ENCODE measurements at regions not wholly inside any gene's neighbourhood (a gene's known extent, or its start where the extent isn't known, plus 50 kb on each side); places are given as distances from the start of the nearest gene placed in this dataset.

DNA sequence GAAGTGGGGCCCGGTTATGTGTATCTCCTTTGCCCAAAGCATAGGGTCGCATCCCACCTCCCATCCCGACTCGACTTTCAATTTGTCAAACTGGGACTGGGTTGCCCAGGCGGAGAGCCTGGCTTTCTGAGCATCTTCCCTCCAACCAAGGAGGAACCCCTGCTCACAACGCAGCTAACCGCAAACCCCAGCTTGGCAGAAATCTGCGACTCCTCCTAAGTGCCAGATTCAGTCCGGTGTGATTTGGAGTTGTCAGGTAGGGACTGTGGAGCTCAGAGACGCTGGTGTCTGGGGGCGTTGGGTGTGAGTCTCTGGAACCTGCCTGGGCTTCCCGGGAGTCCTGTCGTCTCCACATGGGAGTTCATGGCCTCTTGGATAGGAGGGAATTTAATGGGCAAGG lies 1126.7 kb downstream of the AACS start:
- peaks cover 12% of the 10 kb centered on the region for H3K27me3 Mint-ChIP-seq
- peaks cover 10% of the 10 kb centered on the region for H3K9me3 Mint-ChIP-seq (ENCODE audit: low read depth)
- H3K4me1 Mint-ChIP-seq (ENCODE audit: low read depth), result no peaks in the 10 kb centered on the region
- H3K4me3 Mint-ChIP-seq, result no peak overlapping the region
- no peak overlapping the region for H3K27ac Mint-ChIP-seq
- no peaks in the 10 kb centered on the region for H3K36me3 Mint-ChIP-seq

DNA sequence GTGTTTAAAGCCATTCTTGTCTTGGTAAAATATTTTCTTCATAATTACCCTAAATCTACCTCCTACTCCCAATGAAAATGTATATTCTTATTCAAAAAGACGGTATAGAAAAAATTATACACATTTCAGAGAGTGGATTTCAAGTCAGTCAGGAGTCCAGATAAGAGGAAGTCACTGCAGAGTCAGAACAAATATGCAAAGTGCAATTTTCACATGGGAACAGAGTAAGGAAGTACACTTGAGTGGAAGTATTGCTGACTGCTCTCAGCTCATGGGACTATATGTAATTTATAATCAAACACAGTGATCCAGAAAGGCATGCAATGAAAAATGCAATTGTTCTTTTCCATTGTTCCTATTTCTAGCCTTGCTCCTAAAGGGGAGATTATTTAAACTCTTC lies 1128.0 kb downstream of the AACS start:
- H3K9me3 Mint-ChIP-seq (ENCODE audit: low read depth), result peaks cover 10% of the 10 kb centered on the region
- H3K36me3 Mint-ChIP-seq, result no peaks in the 10 kb centered on the region
- H3K27me3 Mint-ChIP-seq, result peaks cover 12% of the 10 kb centered on the region
- no peak overlapping the region for H3K27ac Mint-ChIP-seq
- no peak overlapping the region for H3K4me3 Mint-ChIP-seq
- no peaks in the 10 kb centered on the region for H3K4me1 Mint-ChIP-seq (ENCODE audit: low read depth)

DNA sequence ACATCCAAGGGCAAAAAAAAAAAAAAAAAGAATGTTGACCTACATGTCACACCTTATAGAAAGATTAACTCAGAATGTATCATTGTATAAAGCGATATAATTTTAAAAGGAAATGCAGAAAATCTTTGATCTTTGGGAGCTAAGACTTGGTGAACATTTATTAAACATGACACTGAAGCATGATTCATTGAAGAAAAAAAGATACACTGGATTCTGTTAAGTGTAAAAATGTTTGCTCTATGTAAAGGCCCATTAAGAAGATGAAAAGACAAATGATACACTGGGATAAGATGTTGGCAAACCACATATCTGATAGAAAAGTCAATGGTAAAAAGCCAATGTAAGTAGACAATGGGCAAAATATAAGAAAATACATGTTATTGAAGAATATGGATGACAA lies 1131.0 kb downstream of the AACS start:
- H3K4me1 Mint-ChIP-seq (ENCODE audit: low read depth), result no peaks in the 10 kb centered on the region
- no peak overlapping the region for H3K27ac Mint-ChIP-seq
- H3K36me3 Mint-ChIP-seq, result no peaks in the 10 kb centered on the region
- H3K9me3 Mint-ChIP-seq (ENCODE audit: low read depth), result peaks cover 10% of the 10 kb centered on the region
- H3K27me3 Mint-ChIP-seq, result peaks cover 4% of the 10 kb centered on the region
- no peak overlapping the region for H3K4me3 Mint-ChIP-seq

DNA sequence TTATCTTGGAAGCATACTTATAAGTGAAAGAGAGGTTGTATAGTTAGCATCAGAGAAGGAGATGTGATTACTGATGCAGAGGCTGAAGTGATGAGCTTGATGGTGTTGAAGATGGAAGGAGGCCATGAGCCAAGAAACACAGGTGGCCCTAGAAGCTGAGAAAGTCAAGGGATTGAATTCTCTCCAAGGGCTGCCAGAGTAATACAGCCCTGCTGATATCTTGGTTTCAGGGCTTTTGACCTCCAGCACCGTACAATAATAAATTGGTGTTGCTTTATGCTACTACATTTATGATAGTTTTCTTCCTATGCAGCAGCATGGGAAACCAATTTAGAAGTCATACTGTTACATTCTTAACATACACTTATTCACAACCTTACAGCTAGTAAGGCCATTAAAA lies 1133.3 kb downstream of the AACS start:
- H3K27ac Mint-ChIP-seq, result no peak overlapping the region
- no peaks in the 10 kb centered on the region for H3K36me3 Mint-ChIP-seq
- no peaks in the 10 kb centered on the region for H3K27me3 Mint-ChIP-seq

DNA sequence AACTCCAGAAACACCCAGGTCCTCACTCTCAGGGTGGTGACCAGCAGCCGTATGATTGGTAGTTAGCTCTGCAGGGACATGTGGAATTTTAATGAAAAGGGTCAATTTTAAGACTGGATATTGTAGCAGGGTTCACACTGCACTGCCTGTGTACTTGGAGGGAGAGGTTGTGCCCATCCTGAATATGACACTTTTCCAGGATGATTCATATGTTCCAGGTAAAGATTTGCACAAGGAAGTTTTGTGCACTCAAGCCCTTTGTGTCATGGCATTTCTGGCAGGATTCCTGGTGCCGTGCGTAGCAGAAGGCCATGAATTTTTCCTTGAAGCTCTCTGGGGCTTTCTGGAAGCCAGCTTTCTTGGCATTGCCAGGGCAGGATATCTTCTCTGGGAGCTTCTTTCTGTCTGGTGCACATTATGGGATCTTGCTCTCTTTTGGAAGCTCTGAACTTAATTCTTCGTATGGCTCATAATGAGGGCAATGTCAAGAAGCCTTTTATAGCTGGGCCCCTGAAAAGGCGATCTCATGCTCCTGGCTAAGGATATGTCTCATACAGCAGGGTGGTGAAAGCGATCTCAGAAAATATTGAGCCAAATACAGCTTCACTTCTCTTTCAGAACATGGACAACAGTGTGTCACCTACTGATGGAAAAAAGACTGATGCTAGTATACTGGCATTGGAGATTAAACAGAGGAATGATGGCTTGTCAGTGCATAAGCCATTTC lies 1133.9 kb downstream of the AACS start:
- H3K27ac Mint-ChIP-seq, result no peak overlapping the region
- H3K27me3 Mint-ChIP-seq, result no peaks in the 10 kb centered on the region
- peaks cover 6% of the 10 kb centered on the region for H3K9me3 Mint-ChIP-seq (ENCODE audit: low read depth)

More for the DNA sequence above, 1133.3 kb downstream of the AACS start:
- no peak overlapping the region for H3K4me3 Mint-ChIP-seq
- H3K9me3 Mint-ChIP-seq (ENCODE audit: low read depth), result peaks cover 9% of the 10 kb centered on the region
- H3K4me1 Mint-ChIP-seq (ENCODE audit: low read depth), result no peaks in the 10 kb centered on the region

DNA sequence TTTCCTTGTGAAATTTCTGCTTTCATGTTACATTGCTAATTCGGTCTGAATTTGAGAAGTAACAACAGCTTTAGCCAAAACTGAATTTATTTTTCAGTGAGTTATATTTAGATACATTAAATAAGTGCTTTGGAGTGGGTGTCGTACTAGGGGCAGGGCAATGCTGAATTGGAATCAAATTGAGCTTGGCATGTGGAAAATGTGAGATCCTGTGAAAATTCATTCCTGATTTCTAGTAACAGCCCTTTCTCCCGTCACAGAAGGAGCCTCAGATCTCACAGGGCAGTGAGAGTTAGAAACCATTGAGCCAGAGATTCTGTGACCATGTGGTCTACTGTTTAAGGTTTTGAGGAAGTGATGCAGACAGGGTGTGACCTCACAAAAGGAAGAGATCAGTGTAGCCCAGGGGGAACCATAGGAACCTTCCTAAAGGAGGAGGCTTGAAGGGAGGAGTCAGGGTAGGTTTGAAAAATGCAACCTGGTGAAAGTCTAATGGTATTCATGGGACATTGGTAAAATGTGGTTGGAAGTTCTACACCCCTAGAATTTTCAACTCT lies 1136.8 kb downstream of the AACS start:
- Mint-ChIP-seq H3K4me1 (ENCODE audit: low read depth) (no peaks in the 10 kb centered on the region), H3K36me3 (no peaks in the 10 kb centered on the region), H3K4me3 (no peak overlapping the region), H3K9me3 (ENCODE audit: low read depth) (no peaks in the 10 kb centered on the region), H3K27ac (no peak overlapping the region), H3K27me3 (no peaks in the 10 kb centered on the region)

More for the DNA sequence above, 1133.9 kb downstream of the AACS start:
- H3K4me3 Mint-ChIP-seq, result no peak overlapping the region
- no peaks in the 10 kb centered on the region for H3K4me1 Mint-ChIP-seq (ENCODE audit: low read depth)
- H3K36me3 Mint-ChIP-seq, result no peaks in the 10 kb centered on the region

DNA sequence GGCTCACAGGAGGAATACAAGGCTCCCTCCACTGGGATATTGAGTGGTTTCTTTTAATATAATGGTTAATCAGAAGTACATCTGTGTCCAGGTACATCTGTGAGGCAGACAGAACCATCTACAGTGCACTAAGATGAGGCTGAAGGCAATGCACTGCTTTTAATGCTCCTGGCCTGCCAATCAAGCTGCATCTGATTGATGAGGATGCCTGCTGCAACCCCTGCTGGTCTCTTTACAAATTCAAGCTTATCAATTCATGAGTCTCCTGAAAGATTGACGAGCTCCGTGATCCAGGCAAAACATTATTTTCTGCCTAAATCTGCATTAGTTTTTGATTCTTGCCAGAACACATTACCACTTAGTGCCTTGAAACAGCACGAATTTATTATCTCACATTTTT lies 1139.1 kb downstream of the AACS start:
- no peak overlapping the region for H3K4me3 Mint-ChIP-seq
- H3K4me1 Mint-ChIP-seq (ENCODE audit: low read depth), result no peaks in the 10 kb centered on the region
- no peaks in the 10 kb centered on the region for H3K27me3 Mint-ChIP-seq
- H3K9me3 Mint-ChIP-seq (ENCODE audit: low read depth), result no peaks in the 10 kb centered on the region
- H3K27ac Mint-ChIP-seq, result no peak overlapping the region
- H3K36me3 Mint-ChIP-seq, result no peaks in the 10 kb centered on the region

DNA sequence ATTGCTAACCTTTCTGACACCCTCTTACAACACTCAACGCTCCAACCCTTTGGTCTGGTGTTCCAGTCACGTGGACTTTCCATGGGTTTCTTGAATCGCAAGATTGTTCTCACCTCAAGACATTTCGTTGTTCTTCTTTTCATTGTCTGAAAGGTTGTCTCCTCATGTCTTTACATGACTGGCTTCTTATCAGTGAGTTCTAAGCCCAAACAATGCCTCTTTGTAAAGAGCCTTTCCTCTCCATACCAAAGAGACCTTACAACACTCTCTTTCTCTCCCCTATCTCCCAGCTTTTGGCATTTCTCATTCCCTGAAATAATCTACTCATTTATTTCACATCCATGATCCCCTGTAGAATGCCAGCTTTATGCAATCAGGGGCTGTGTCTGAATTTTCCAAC lies 1144.8 kb downstream of the AACS start:
- no peaks in the 10 kb centered on the region for H3K9me3 Mint-ChIP-seq (ENCODE audit: low read depth)
- no peaks in the 10 kb centered on the region for H3K27me3 Mint-ChIP-seq
- no peak overlapping the region for H3K27ac Mint-ChIP-seq
- no peaks in the 10 kb centered on the region for H3K36me3 Mint-ChIP-seq
- H3K4me1 Mint-ChIP-seq (ENCODE audit: low read depth), result no peaks in the 10 kb centered on the region
- no peak overlapping the region for H3K4me3 Mint-ChIP-seq

DNA sequence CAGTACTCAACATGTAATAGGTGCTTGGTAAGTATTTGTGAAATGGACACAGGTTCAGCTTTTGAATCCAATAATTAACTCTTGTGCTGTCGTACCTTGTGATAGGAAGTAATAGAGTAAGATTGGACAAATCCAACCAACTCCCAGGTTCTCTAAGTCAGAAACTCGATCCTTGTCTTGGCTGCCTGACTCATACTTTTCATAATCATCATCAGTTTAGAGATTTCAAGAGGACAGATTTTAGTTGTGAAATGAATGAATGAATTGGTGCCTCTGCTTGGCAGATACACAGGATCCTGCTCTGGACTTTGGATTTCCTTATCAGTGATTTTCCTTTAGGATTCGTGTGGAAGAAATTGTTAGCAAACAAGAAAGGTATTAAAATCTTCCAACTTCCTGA lies 1145.2 kb downstream of the AACS start:
- no peak overlapping the region for H3K27ac Mint-ChIP-seq

DNA sequence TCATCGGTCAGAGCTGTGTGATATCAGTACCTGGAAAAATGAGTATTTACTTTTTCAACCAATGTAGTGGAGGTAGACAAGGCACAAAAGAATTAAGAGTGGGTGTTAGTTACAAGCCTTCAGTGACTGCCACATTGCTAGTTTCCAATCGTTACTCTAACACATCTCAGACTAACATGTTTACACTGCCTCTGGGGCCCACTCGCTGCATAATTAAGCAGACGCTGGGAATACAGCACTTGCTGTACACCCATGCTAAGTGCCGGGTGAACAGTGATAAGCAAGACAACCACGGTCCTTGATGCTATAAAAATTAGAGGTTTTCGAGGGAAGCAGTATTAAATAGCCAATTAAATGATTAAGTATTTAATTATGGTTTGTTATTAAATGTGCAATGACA lies 1147.6 kb downstream of the AACS start:
- no peaks in the 10 kb centered on the region for H3K27me3 Mint-ChIP-seq
- H3K27ac Mint-ChIP-seq, result no peak overlapping the region
- no peaks in the 10 kb centered on the region for H3K4me1 Mint-ChIP-seq (ENCODE audit: low read depth)
- H3K4me3 Mint-ChIP-seq, result no peak overlapping the region
- H3K36me3 Mint-ChIP-seq, result no peaks in the 10 kb centered on the region
- no peaks in the 10 kb centered on the region for H3K9me3 Mint-ChIP-seq (ENCODE audit: low read depth)

More for the DNA sequence above, 1145.2 kb downstream of the AACS start:
- no peaks in the 10 kb centered on the region for H3K9me3 Mint-ChIP-seq (ENCODE audit: low read depth)
- H3K4me1 Mint-ChIP-seq (ENCODE audit: low read depth), result no peaks in the 10 kb centered on the region
- no peaks in the 10 kb centered on the region for H3K36me3 Mint-ChIP-seq
- no peak overlapping the region for H3K4me3 Mint-ChIP-seq
- no peaks in the 10 kb centered on the region for H3K27me3 Mint-ChIP-seq

DNA sequence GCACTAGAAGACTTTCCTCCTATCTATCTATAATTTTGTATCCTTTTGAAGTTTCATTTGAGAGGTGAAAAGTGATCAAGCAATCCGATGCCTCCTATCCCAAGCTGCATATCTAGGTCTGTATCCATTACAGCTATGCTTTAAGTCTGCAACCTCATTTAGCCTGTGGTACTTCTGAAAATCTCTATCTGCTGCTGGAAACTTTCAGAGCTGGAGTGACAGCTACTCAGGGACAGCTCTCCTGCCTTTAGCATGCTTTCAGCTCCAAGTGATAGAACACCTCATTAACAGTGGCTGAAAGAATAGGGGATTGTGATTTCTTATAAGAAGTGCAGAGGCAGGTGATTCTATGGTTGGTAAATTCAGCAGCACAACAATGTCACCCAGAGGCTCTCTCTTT lies 1153.5 kb downstream of the AACS start:
- Mint-ChIP-seq H3K36me3 (no peaks in the 10 kb centered on the region), H3K9me3 (ENCODE audit: low read depth) (no peaks in the 10 kb centered on the region), H3K4me1 (ENCODE audit: low read depth) (no peaks in the 10 kb centered on the region), H3K27ac (no peak overlapping the region), H3K4me3 (no peak overlapping the region), H3K27me3 (no peaks in the 10 kb centered on the region)

DNA sequence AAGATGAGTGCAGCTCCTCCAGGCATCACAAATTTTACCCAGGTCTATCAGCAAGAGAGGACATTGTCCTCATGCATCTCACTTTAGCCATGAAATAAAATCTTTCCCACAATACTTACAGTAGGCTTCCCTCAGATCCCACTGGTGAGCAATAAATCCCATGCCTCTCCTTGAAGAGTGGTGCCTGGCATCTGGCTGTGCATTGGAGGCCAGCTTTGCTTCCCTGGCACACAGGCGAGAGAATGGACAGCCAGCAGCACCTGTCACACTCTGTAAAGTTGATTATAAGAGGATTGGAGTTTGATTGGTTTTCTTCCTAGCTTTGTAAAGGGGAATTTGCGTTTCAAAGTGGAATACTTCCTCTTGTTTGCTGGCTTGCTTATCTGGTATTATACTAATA lies 1153.9 kb downstream of the AACS start:
- no peak overlapping the region for H3K4me3 Mint-ChIP-seq
- no peaks in the 10 kb centered on the region for H3K9me3 Mint-ChIP-seq (ENCODE audit: low read depth)
- no peak overlapping the region for H3K27ac Mint-ChIP-seq
- no peaks in the 10 kb centered on the region for H3K36me3 Mint-ChIP-seq
- H3K4me1 Mint-ChIP-seq (ENCODE audit: low read depth), result no peaks in the 10 kb centered on the region
- no peaks in the 10 kb centered on the region for H3K27me3 Mint-ChIP-seq

DNA sequence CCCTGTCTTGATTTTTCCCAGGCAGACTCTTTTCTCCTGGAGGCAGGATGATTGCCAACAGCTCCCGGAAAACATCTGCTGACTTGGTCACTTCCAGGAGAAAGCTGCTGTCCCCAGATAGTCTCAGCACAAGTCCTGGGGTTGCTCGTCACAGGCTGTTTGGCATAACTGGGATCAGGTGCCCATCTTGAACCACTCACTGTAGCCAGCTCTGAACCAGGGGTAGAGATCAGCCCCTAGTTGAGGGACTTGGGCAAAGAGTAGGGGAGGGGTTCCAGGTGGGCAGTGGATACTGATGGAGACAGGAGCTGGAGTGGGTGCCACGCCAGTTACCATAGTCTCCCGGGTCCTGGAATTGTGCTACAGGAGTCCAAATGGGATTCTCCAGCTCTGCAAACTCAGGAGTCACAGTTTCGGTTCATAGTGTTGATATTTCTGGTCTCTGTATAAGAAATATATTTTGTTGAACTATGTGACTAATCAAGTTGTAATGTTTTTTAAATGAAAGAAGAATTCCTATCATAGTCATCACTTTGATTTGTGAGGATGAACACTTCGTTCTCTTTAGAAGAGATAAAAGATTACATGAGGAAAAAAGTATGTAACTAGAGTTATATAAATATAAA lies 1154.5 kb downstream of the AACS start:
- Mint-ChIP-seq H3K36me3 (no peaks in the 10 kb centered on the region), H3K4me3 (no peak overlapping the region), H3K27ac (no peak overlapping the region), H3K9me3 (ENCODE audit: low read depth) (no peaks in the 10 kb centered on the region), H3K4me1 (ENCODE audit: low read depth) (no peaks in the 10 kb centered on the region), H3K27me3 (no peaks in the 10 kb centered on the region)

DNA sequence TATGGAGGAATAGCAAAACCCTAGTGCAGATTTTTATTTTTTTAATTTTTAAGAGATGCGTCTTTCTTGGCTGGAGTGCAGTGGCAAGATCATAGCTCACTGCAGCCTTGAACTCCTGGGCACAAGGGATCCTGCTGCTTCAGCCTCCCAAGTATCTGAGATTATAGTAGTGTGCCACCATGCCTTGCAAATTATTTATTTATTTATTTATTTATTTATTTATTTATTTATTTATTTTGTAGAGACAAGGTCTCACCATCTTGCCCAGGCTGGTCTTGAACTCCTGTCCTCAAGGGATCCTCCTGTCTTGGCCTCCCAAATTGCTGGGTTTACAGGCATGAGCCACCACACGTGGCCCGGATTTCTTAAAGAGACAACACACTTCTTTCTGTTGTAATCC lies 1158.8 kb downstream of the AACS start:
- Mint-ChIP-seq H3K27me3 (no peaks in the 10 kb centered on the region), H3K9me3 (ENCODE audit: low read depth) (no peaks in the 10 kb centered on the region), H3K4me1 (ENCODE audit: low read depth) (no peaks in the 10 kb centered on the region), H3K27ac (no peak overlapping the region), H3K36me3 (no peaks in the 10 kb centered on the region), H3K4me3 (no peak overlapping the region)

DNA sequence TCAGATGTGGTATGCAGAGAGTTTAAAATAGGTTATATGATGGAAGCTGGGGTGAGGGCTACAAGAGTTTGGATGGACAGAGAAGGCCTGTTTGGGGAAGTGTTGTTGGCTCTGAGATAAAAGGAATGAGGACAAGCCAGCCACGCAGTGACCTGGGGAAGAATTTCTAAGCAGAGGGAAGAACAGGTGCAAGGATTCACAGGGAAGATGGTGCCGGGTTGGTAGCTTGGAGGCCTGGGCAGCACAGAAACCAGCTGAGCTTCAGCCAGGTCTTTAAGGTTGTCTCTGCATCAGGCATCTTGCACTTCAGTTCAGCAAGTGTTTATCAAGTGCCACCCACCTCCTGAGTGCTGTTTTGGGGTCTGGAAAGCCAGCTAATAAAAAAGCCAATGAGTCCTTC lies 1163.7 kb downstream of the AACS start:
- H3K27ac Mint-ChIP-seq, result no peak overlapping the region
- no peaks in the 10 kb centered on the region for H3K27me3 Mint-ChIP-seq
- peaks cover under 1% of the 10 kb centered on the region for H3K9me3 Mint-ChIP-seq (ENCODE audit: low read depth)
- H3K4me3 Mint-ChIP-seq, result no peak overlapping the region
- no peaks in the 10 kb centered on the region for H3K4me1 Mint-ChIP-seq (ENCODE audit: low read depth)
- H3K36me3 Mint-ChIP-seq, result no peaks in the 10 kb centered on the region

DNA sequence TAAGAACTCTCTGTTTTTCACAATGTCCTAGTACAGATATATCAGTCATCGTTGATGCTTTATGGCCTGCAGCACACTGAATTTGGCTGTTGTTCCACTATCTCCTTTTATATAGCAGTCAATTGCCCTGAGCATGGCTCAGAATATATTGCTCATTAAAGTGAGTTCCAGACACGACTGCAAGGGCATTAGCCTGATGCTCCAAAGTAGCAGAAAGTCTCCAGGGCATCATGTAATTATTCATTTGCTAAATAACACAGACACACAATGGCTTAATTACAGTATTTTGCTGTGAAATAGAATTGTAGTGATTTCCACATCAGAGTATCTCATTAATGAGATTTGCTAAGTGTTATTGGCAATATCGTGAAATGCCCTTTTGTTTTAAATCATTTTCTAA lies 1167.5 kb downstream of the AACS start:
- Mint-ChIP-seq H3K27me3 (no peaks in the 10 kb centered on the region), H3K4me3 (no peak overlapping the region), H3K9me3 (ENCODE audit: low read depth) (peaks cover 9% of the 10 kb centered on the region), H3K4me1 (ENCODE audit: low read depth) (no peaks in the 10 kb centered on the region), H3K36me3 (no peaks in the 10 kb centered on the region), H3K27ac (no peak overlapping the region)
